GM12878 (cell line): ENCODE measurements at regions not wholly inside any gene's neighbourhood (a gene's known extent, or its start where the extent isn't known, plus 50 kb on each side); places are given as distances from the start of the nearest gene placed in this dataset.

Experiments
- ATAC-seq: fragments of 200-7000 bp; cut with Tn5 transposase; 3 replicates; pipeline ENCODE4 v1.9.1; 2020; ENCODE audit warnings: mild to moderate bottlenecking, moderate library complexity
- BruUV-seq: library from RNA; stranded (reverse); fragments of 400-500 nt; replicated peaks from 2 replicates; lab custom pipeline; 2021; lab: Mats Ljungman, UMichigan
- CTCF ChIA-PET: fragments of 300-600 bp; sonication (Branson Sonifier 250); formaldehyde crosslinking; extraction: SDS; loops from one replicate; lab custom pipeline; 2021; ENCODE audit warnings: inconsistent platforms; lab: Yijun Ruan, JAX
- POLR2A ChIA-PET: fragments of 350-600 bp; formaldehyde crosslinking; extraction: SDS; loops from one replicate; lab custom pipeline; 2021; ENCODE audit warnings: inconsistent platforms; lab: Charles Lee
- RAD21 ChIA-PET: fragments of 300-600 bp; sonication (Branson Sonifier 250); formaldehyde crosslinking; loops from one replicate; lab custom pipeline; 2023; ENCODE audit warnings: antibody characterized with exemption; ENCODE audit not compliant: unreplicated experiment; lab: Charles Lee
- SMC1A ChIA-PET: fragments of 300-600 bp; sonication (Branson Sonifier 250); formaldehyde crosslinking; loops from one replicate; lab custom pipeline; 2023; ENCODE audit not compliant: unreplicated experiment, uncharacterized antibody; lab: Charles Lee
- DNase-seq: peaks from one replicate; pipeline ENCODE4 v3.0.0-alpha.2; 2011; ENCODE audit warnings: low read depth, low spot score
- FAIRE-seq: peaks from 3 replicates; lab custom pipeline; 2011; peaks lifted over from hg19 to GRCh38; lab: Jason Lieb, UNC
- H2AFZ ChIP-seq: 2 replicates; pipeline ENCODE4 v1.6.0; 2011; ENCODE audit warnings: low read depth, low read length, control low read depth; ENCODE audit not compliant: control insufficient read depth
- H3K27ac ChIP-seq: 2 replicates; pipeline ENCODE4 v1.5.1; 2011; ENCODE audit warnings: control low read depth; ENCODE audit not compliant: control insufficient read depth, insufficient read depth
- H3K27me3 ChIP-seq, 2 experiments: replicated peaks in 1 of 2; 2 replicates each; pipeline versions ENCODE4 v1.6.0 to v1.6.1; 2011; ENCODE audit warnings: low read length in 1 of 2; ENCODE audit not compliant: control insufficient read depth in 2 of 2, insufficient read depth in 2 of 2
- H3K36me3 ChIP-seq, 2 experiments: 2 replicates each; pipeline ENCODE4 v1.5.1; 2011; ENCODE audit warnings: low read length in 1 of 2; ENCODE audit not compliant: control insufficient read depth in 2 of 2, insufficient read depth in 2 of 2
- H3K4me1 ChIP-seq: 2 replicates; pipeline ENCODE4 v1.6.1; 2011; ENCODE audit warnings: mild to moderate bottlenecking, low read length, moderate library complexity, mixed read lengths; ENCODE audit not compliant: control insufficient read depth, insufficient read depth
- H3K4me2 ChIP-seq: 2 replicates; pipeline ENCODE4 v1.6.0; 2011; ENCODE audit warnings: control low read depth; ENCODE audit not compliant: control insufficient read depth, insufficient read depth
- H3K4me3 ChIP-seq: fragments of 200-600 bp; sonication (generic); 2 replicates; pipeline ENCODE4 v1.5.1; 2016
- H3K79me2 ChIP-seq: 2 replicates; pipeline ENCODE4 v1.6.0; 2011; ENCODE audit warnings: low read length; ENCODE audit not compliant: control insufficient read depth, insufficient read depth
- H3K9ac ChIP-seq: 2 replicates; pipeline ENCODE4 v1.8.0; 2011; ENCODE audit warnings: low read length, control low read depth, mixed read lengths; ENCODE audit not compliant: control insufficient read depth, insufficient read depth
- H3K9me3 ChIP-seq: replicated peaks from 3 replicates; pipeline ENCODE4 v1.5.1; 2011; ENCODE audit warnings: mild to moderate bottlenecking, low read length; ENCODE audit not compliant: control insufficient read depth, insufficient read depth
- H4K20me1 ChIP-seq: 2 replicates; pipeline ENCODE4 v1.6.0; 2011; ENCODE audit not compliant: control insufficient read depth, insufficient read depth
- CTCF ChIP-seq, 3 experiments: IDR thresholded peaks in 2 of 3; conservative IDR thresholded peaks in 1 of 3; 2 replicates each; pipeline ENCODE4 v1.5.1; 2011; ENCODE audit warnings: low read depth in 3 of 3, low read length in 3 of 3, mild to moderate bottlenecking in 3 of 3, control low read depth in 2 of 3, moderate library complexity in 2 of 3, inconsistent platforms in 1 of 3, mixed read lengths in 1 of 3; ENCODE audit not compliant: control insufficient read depth in 2 of 3, insufficient read depth in 1 of 3; ENCODE audit errors: extremely low read depth in 1 of 3
- NBN ChIP-seq: fragments of 450-650 bp; IDR thresholded peaks from 2 replicates; pipeline ENCODE4 v1.6.1; 2016
- RAD21 ChIP-seq: IDR thresholded peaks from 2 replicates; pipeline ENCODE4 v1.6.1; 2011; ENCODE audit warnings: mild to moderate bottlenecking, low read depth, low read length, moderate library complexity; ENCODE audit not compliant: insufficient read depth
- WGBS: methylation state at CpG from one replicate; pipeline ENCODE4 v1.1.6; 2016; ENCODE audit warnings: low lambda C conversion rate; ENCODE audit not compliant: insufficient replicate concordance, insufficient coverage; ENCODE audit errors: missing lambda C conversion rate; 5-methylcytosine and 5-hydroxymethylcytosine counted together
- in situ Hi-C: fragments of 300-500 bp; cut with MboI; formaldehyde crosslinking; loops from 9 replicates; pipeline ENCODE4 v1.14.3; 2018; ENCODE audit warnings: mixed read lengths
- intact Hi-C: fragments of 100-400 bp; cut with micrococcal nuclease; formaldehyde crosslinking; loops from one replicate; pipeline ENCODE4 v1.14.2; 2022; ENCODE audit not compliant: unreplicated experiment

- ChIA-PET SMC1A (no interaction called here), RAD21 (no interaction called here), POLR2A (no interaction called here), CTCF (interaction anchor here (1.5 kb wide), 1 partner anchor 699 kb away, joined by 4 read pairs; no protein-coding TSS in a partner anchor)
- H3K9ac ChIP-seq, result no peak overlapping the region
- DNase-seq (no peak), FAIRE-seq (no peak)
- BruUV-seq, result no TSS peak
- no peaks in the 10 kb centered on the region for H3K36me3 ChIP-seq
- intact Hi-C loops, result no loop called here
- H3K4me3 ChIP-seq, result no peak overlapping the region
- no peak overlapping the region for H3K27ac ChIP-seq
- in situ Hi-C loops, result no loop called here
- H3K9me3 ChIP-seq, result no peaks in the 10 kb centered on the region
- 45% methylated on average over 7 of the region's 7 CpGs for WGBS
- no peak overlapping the region for H3K4me2 ChIP-seq
- TF ChIP-seq RAD21 (peak; percentile 31; the same call in 1 of the 2 replicates), NBN (no peak), CTCF (IDR thresholded peaks at IDR 0.05 in 2 of 3, conservative IDR thresholded peaks at IDR 0.05 in 1 of 3; ENCODE audit: control insufficient read depth in 2 of 3, extremely low read depth in 1 of 3, insufficient read depth in 1 of 3, low read depth in 3 of 3, low read length in 3 of 3) (peak in 1 of 3 experiments; percentile 24; a peak in 1 of 6 replicates)
- TF ChIP-seq, all 136 proteins: peak for 2
- H2AFZ ChIP-seq, result peak overlapping the region; percentile 28; the same call in 1 of the 2 replicates
- no peaks in the 10 kb centered on the region for H3K27me3 ChIP-seq
- H3K4me1 ChIP-seq, result no peaks in the 10 kb centered on the region
- ATAC-seq, result peak; percentile 32; the same call in 1 of the 3 replicates
- H3K79me2 ChIP-seq, result no peaks in the 10 kb centered on the region
- no peaks in the 10 kb centered on the region for H4K20me1 ChIP-seq
Observed at GRCh38 chr16:79767421-79768275, 167.1 kb upstream of the MAF start.
